GM21367 (cell line): ENCODE measurements at regions not wholly inside any gene's neighbourhood (a gene's known extent, or its start where the extent isn't known, plus 50 kb on each side); places are given as distances from the start of the nearest gene placed in this dataset.
A peak's percentile ranks its signal among the peaks of the same experiment; 100 is the strongest.
"Not testable (repeated sequence)": the region's sequence is repeated elsewhere in the genome, so short reads cannot be mapped to it uniquely, and the experiment has no call there.

Experiments
- ATAC-seq: cut with Tn5 transposase; IDR thresholded peaks from one replicate; pipeline ENCODE4 v1.9.1; 2021; ENCODE audit not compliant: unreplicated experiment

GRCh38 chrX:7542587-7543380, 300.2 kb upstream of the VCX start:
- no peak for ATAC-seq

GRCh38 chrX:7522860-7523259, 320.1 kb upstream of the VCX start:
- ATAC-seq = no peak

GRCh38 chrX:7515681-7516413, 327.1 kb upstream of the VCX start:
- ATAC-seq = no peak

GRCh38 chrX:7514871-7515599, 327.9 kb upstream of the VCX start:
- ATAC-seq = no peak

GRCh38 chrX:7512845-7513244, 330.1 kb upstream of the VCX start:
- ATAC-seq = no peak

- ATAC-seq = no peak
These were observed 339.7 kb upstream of the VCX start for GRCh38 chrX:7503251-7503650.

GRCh38 chrX:7500386-7500785, 342.6 kb upstream of the VCX start:
- ATAC-seq = no peak

GRCh38 chrX:7486505-7486904, 338.6 kb upstream of the PUDP start:
- ATAC-seq = no peak

- no peak for ATAC-seq
These were observed 337.1 kb upstream of the PUDP start for GRCh38 chrX:7485061-7485460.

- no peak for ATAC-seq
These were observed 332.8 kb upstream of the PUDP start for GRCh38 chrX:7480721-7481120.

- ATAC-seq = no peak
These were observed 314.2 kb upstream of the PUDP start for GRCh38 chrX:7462110-7462509.

GRCh38 chrX:7461051-7461450, 313.1 kb upstream of the PUDP start:
- not testable (repeated sequence) for ATAC-seq

GRCh38 chrX:7447801-7448499, 300.0 kb upstream of the PUDP start:
- ATAC-seq = no peak

- no peak for ATAC-seq
These were observed 298.9 kb upstream of the PUDP start for GRCh38 chrX:7446815-7447214.

- ATAC-seq = peak; percentile 99
These were observed 297.0 kb upstream of the PUDP start for GRCh38 chrX:7444967-7445366.

- ATAC-seq = no peak
These were observed 293.6 kb upstream of the PUDP start for GRCh38 chrX:7441586-7441985.

- no peak for ATAC-seq
These were observed 287.9 kb upstream of the PUDP start for GRCh38 chrX:7435822-7436221.

- ATAC-seq = no peak
These were observed 284.9 kb upstream of the PUDP start for GRCh38 chrX:7432901-7433300.

- no peak for ATAC-seq
These were observed 272.8 kb upstream of the PUDP start for GRCh38 chrX:7420717-7421116.

GRCh38 chrX:7414753-7415152, 266.8 kb upstream of the PUDP start:
- ATAC-seq = no peak

- ATAC-seq = no peak
These were observed 264.9 kb upstream of the PUDP start for GRCh38 chrX:7412840-7413239.
